Activated CD4-positive, alpha-beta T cell treated with anti-CD3 and anti-CD28 coated beads, Interleukin-2, Interleukin-4, amounts not matched to agents 100 ng/mL and 50 ng/mL, durations not matched to agents 16 hours and 8 hours (primary cell): ENCODE measurements at regions not wholly inside any gene's neighbourhood (a gene's known extent, or its start where the extent isn't known, plus 50 kb on each side); places are given as distances from the start of the nearest gene placed in this dataset.
"Not testable (repeated sequence)": the region's sequence is repeated elsewhere in the genome, so short reads cannot be mapped to it uniquely, and the experiment has no call there.

ENCODE experiments used
- DNase-seq: peaks from one replicate; pipeline ENCODE4 v3.0.0-alpha.2; 2020; ENCODE audit warnings: low spot score

DNA sequence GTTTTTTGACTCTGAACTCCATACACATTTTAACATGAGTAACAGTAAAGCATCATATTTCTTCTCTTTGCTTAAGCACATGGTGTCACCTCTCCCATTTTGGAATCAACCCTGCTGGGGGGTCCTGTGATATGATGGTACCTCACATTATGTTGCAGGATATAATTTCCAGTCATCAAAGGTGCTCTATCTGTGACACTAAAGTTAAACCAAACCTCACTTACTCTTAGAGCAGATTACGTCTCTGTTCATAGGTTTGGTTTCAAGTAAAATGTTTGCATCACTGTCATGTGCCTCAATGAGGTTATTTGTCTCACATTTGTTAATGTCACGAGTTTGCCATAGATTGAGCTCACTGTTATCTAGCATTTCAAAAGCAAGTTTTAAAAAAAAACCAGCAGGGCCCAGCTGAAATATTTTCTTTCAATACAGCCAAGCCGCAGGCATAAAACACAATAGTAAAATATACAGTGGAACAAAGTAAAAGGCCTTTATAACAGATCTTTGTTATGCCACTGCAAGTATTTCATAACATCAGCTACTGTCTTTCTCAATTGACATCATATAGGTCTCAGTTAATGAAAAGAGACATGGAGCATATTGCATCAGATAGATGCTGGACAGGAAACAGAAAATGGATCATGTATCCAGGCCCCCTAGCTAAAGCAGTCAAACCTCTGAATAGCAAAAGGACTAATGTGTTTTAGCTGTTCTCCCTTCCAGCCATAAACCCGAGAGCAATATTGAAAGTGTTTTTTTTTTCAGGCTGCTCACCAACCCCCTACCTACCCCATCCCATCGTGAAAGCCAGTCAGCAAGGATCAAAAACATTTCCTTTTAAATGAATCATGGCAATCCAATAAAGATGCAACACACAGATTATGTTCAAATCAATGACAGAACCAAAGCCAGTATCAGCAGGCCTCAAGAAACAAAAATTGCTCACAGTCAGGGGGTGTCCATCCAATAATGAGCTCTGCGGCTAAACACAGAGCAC, 182.1 kb upstream of the ITGA1 start:
- no peak for DNase-seq

DNA sequence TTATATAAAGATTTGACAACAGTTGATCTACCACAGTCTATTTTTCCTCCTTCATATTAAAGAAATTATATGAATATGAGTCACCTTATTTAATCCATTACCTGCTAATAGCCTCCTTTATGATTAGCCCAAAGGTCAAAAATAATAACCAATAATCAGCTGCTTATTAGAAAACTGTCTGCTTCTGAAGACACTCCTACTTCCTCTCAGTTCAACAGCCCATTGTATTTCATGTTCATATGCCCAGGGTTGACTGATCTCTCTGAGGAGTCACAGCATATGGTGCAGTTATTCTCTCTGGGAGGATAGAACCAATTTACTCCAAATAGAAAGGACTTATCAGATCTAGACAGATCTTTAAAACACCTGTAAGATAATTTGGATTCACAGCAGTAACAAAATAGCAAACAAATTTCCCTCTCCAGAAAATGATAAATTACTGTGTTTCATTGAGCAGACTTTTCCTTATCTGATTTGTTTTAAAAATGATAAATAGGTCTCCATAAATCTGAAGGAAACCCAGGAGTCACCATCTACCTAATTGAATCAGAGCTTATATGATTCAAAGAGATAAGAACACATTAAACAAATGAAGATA, 180.4 kb upstream of the ITGA1 start:
- no peak for DNase-seq

DNA sequence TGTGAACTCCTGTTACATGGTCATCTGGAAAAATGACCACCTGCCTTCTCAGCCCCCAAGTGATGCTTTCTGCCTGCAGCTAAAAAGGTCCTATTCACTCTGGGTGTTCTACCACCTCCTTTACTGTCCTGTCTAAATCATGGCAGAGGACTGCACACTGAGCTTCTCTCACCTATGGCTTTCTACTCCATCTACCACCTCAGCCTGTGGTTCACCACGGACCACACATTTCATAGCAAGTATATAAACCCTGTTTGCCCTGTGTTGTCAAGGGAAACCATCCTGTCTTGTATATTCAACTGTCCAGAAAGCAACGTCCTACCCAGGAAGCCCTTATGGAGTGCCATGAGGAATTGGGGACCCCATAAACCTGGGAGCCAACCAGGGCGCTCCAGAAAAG, 167.4 kb upstream of the ITGA1 start:
- DNase-seq = no peak

GRCh38 chr5:52623291-52623690, 164.4 kb upstream of the ITGA1 start:
- DNase-seq = no peak

GRCh38 chr5:52624291-52624690, 163.4 kb upstream of the ITGA1 start:
- DNase-seq = no peak

DNA sequence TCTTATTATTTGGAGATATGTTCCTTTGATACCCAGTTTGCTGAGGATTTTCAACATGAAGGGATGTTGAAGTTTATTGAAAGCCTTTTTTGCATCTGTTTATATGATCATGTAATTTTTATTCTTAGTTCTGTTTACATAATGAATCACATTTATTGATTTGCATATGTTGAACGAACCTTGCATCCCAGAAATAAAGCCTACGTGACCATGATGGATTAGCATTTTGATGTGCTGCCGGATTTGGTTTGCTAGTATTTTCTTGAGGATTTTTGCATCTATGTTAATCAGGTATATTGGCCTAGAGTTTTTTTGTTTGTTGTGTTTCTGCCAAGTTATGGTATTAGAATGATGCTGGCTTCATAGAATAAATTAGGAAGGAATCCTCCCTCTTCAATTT, 161.4 kb upstream of the ITGA1 start:
- DNase-seq = no peak

GRCh38 chr5:52627740-52628139, 160.0 kb upstream of the ITGA1 start:
- DNase-seq = no peak

DNA sequence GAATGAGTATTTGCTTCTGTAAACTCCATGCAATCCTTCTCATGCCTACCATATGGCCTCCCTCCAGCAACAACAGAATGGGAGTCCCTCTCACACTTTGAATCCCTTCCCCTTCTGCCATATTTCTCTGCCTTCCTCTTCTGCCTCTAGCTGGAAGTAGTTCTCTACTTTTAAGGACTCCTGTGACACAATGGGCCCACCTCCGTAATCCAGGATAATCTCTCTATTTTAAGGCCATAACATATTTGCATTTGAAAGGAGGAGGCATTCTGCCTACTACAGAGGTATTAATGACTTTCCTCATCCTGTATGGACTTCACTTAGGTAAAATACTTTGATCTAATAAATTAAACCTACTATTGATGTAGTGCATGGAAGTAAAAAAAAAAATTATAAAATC, 155.4 kb upstream of the ITGA1 start:
- no peak for DNase-seq

DNA sequence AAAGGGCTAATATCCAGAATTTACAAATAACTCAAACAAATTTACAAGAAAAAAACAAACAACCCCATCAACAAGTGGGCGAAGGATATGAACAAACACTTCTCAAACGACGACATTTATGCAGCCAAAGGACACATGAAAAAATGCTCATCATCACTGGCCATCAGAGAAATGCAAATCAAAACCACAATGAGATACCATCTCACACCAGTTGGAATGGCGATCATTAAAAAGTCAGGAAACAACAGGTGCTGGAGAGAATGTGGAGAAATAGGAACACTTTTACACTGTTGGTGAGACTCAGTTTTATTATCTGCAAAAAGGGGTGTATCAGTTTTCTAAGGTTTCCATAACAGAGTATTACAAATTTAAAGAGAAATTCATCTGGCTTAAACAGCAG, 153.5 kb upstream of the ITGA1 start:
- not testable (repeated sequence) for DNase-seq

GRCh38 chr5:52638732-52639131, 149.0 kb upstream of the ITGA1 start:
- DNase-seq = no peak

- DNase-seq = no peak
These were observed 139.0 kb upstream of the ITGA1 start for GRCh38 chr5:52648726-52649125.

DNA sequence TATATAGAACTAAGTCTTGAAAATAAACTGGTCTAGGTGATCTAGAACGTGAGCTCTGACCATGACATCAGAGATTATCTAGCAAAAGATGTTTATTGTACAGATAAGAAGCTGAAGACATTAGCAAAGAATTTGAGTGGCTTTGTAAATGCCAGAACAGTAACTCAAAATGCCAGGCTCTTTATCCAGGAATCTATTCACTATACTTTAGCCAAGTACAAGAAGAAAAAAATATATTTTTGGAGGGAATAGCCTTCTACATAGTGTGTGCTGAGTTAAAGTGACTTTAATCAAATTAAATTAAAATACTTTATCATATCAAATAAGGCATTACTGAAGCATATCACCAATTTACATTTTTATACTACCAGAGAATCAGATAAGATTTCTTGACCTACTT, 132.6 kb upstream of the ITGA1 start:
- DNase-seq = no peak

GRCh38 chr5:52656569-52657246, 131.0 kb upstream of the ITGA1 start:
- no peak for DNase-seq

- peak; percentile 43 for DNase-seq
These were observed 130.5 kb upstream of the ITGA1 start for GRCh38 chr5:52657247-52657645.

DNA sequence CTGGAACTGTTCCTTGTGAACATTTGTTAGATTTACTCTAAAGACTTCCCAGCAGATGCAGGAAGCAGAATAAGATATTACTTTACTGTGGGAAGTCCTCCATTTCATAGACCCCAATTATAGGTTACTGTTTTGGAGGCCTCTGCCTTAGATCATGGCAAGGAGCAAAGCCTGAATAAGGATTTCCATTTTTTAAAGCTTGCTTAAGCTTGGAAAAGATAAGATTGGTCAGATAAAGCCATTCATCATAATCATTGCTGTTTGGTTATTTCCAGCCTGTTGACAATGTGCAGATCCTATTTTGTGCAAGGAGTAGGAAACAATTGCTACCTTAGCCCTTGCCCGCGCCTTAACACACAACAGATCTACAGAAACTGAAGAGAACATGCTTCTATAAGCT, 129.5 kb upstream of the ITGA1 start:
- no peak for DNase-seq

DNA sequence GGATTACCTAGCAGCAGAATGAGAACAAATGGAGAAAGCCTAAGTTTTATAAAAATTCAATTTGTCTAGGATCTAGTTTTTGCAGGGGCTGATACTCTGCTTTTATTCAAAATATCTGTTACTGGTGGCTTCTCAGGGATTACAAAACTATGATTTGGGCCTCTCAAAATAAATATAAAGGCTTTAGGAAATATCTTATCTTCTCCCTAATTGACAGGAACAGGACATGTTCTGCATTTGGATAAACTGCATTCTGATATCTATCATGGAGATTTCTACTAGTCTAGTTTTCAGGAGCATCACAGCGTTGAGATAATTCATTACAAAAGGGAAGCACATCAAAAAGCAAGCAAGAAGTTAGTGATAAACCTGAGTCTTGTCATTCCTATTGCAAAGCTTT, 127.1 kb upstream of the ITGA1 start:
- no peak for DNase-seq

- DNase-seq = no peak
These were observed 125.7 kb upstream of the ITGA1 start for GRCh38 chr5:52661903-52662595.

DNA sequence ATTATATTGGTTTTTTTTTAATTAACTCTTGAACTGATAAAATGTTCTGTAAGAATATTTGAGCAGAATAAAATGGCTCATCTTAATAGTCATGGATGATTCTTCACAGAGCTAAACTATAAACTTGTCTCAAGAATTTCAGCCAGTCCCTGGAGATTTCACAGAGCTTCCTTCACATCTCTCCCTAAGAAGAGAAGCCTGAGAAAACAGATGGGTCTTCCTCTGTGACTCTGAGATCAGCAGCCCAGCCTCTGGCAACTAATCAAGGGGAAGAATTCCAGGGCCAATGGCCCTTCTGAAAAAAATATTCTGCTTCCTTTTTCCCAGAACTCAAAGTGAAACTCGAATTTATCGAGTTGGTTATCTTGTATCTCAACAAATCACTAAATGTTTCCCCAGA, 122.2 kb upstream of the ITGA1 start:
- DNase-seq = no peak

DNA sequence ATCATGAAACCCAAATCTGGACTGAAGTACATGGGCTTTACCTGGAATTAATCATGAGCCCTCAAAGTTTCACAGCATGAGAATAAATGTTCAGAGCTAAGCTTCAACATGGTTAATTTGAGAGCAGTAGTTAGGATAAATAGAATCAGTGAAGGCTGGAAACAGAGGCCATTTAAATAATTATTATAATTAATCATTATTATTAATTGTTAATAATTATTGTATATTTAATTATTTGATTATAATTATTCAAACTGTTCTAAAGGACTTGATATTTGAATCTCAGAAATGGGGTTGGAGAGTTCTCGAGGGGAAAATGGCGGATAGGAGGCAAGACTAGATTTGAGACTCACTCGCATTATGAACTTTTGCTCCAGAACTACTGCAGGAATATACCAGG, 119.6 kb upstream of the ITGA1 start:
- DNase-seq = no peak

GRCh38 chr5:52668544-52669185, 119.1 kb upstream of the ITGA1 start:
- DNase-seq = no peak

- no peak for DNase-seq
These were observed 115.3 kb upstream of the ITGA1 start for GRCh38 chr5:52672459-52672858.

- no peak for DNase-seq
These were observed 114.2 kb upstream of the ITGA1 start for GRCh38 chr5:52673495-52673894.
